ENCODE measurements at regions not wholly inside any gene's neighbourhood (a gene's known extent, or its start where the extent isn't known, plus 50 kb on each side); places are given as distances from the start of the nearest gene placed in this dataset.

GRCh38 chr11:28704801-28705200 is 596.6 kb downstream of the METTL15 start:
- Mint-ChIP-seq H3K4me1 (no peaks in the 10 kb centered on the region), H3K4me3 (no peak overlapping the region), H3K36me3 (ENCODE audit: low read depth) (no peaks in the 10 kb centered on the region), H3K27ac (ENCODE audit: unreplicated experiment) (no peak overlapping the region), H3K27me3 (ENCODE audit: low read depth) (peaks cover 17% of the 10 kb centered on the region), H3K9me3 (no peaks in the 10 kb centered on the region)
- DNase-seq (ENCODE audit: low read depth, low spot score) = no peak
- TF ChIP-seq, protein P1, sequence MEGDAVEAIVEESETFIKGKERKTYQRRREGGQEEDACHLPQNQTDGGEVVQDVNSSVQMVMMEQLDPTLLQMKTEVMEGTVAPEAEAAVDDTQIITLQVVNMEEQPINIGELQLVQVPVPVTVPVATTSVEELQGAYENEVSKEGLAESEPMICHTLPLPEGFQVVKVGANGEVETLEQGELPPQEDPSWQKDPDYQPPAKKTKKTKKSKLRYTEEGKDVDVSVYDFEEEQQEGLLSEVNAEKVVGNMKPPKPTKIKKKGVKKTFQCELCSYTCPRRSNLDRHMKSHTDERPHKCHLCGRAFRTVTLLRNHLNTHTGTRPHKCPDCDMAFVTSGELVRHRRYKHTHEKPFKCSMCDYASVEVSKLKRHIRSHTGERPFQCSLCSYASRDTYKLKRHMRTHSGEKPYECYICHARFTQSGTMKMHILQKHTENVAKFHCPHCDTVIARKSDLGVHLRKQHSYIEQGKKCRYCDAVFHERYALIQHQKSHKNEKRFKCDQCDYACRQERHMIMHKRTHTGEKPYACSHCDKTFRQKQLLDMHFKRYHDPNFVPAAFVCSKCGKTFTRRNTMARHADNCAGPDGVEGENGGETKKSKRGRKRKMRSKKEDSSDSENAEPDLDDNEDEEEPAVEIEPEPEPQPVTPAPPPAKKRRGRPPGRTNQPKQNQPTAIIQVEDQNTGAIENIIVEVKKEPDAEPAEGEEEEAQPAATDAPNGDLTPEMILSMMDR (conservative IDR thresholded peaks at IDR 0.05) = no peak

DNA sequence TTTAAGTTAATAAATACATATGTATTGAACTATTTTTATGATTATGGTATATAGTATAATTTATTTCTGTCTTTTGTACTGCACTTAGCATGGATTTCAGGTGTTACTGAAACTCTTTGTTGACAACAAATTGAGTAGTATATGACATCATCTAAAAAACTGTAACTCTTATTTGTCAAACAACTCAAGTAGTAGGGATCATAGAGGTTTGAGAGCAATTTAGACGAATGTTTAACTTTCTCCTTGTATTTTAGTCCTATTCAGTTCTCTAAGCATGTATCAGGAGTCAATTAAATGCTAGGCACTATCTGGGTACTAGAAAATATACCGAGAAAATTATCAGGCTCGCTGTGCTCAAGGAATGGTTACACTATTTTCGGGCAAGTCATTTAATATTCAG is 595.2 kb downstream of the METTL15 start:
- H3K27me3 Mint-ChIP-seq (ENCODE audit: low read depth) = peaks cover 17% of the 10 kb centered on the region
- H3K9me3 Mint-ChIP-seq = no peaks in the 10 kb centered on the region
- DNase-seq (ENCODE audit: low read depth, low spot score) = no peak
- no peaks in the 10 kb centered on the region for H3K4me1 Mint-ChIP-seq
- H3K36me3 Mint-ChIP-seq (ENCODE audit: low read depth) = no peaks in the 10 kb centered on the region
- H3K4me3 Mint-ChIP-seq = no peak overlapping the region
- TF ChIP-seq, protein P1 (conservative IDR thresholded peaks at IDR 0.05) = no peak
- H3K27ac Mint-ChIP-seq (ENCODE audit: unreplicated experiment) = no peak overlapping the region

- TF ChIP-seq, protein P1 (conservative IDR thresholded peaks at IDR 0.05) = no peak
- Mint-ChIP-seq H3K9me3 (no peaks in the 10 kb centered on the region), H3K27ac (ENCODE audit: unreplicated experiment) (no peak overlapping the region), H3K4me3 (no peak overlapping the region), H3K27me3 (ENCODE audit: low read depth) (peaks cover 18% of the 10 kb centered on the region), H3K4me1 (no peaks in the 10 kb centered on the region), H3K36me3 (ENCODE audit: low read depth) (no peaks in the 10 kb centered on the region)
- no peak for DNase-seq (ENCODE audit: low read depth, low spot score)
Observed at GRCh38 chr11:28702871-28703270, 594.7 kb downstream of the METTL15 start.

- Mint-ChIP-seq H3K36me3 (ENCODE audit: low read depth) (no peaks in the 10 kb centered on the region), H3K9me3 (no peaks in the 10 kb centered on the region), H3K27ac (ENCODE audit: unreplicated experiment) (no peak overlapping the region), H3K27me3 (ENCODE audit: low read depth) (peaks cover 19% of the 10 kb centered on the region), H3K4me3 (no peak overlapping the region), H3K4me1 (no peaks in the 10 kb centered on the region)
- DNase-seq (ENCODE audit: low read depth, low spot score) = no peak
- TF ChIP-seq, protein P1 (conservative IDR thresholded peaks at IDR 0.05) = no peak
Observed at GRCh38 chr11:28702450-28702790, 594.2 kb downstream of the METTL15 start.

DNA sequence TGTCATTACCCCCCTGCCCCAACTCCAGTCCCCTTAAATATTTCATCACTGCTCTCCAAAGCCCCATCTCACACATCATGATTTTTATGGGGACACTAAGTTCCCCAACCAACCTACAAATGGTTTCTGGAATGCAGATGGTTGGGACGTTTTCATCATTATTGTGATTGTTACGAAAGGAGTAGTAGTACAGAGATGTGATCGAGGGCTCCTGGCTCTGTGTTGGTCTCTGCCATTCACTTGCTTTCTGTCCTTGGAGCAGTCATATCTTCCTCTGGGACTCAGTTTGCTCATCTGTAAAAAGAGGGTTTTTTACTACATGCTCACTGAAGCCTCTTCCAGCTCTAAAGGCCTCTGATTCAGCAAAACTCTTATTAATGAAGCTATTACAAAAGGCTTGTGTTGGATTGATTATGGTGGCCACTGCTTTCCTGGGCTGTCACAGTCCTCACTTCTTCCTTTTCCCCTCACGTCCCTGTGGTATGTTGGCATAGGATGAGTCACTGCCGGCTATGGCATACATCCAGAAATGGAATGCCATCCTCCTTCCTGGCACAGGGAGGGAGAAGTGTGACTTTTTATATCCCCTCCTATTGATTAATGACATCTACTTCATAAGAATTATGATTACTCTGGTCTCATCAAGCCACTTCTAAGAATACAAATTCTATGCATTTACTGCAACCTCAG is 593.7 kb downstream of the METTL15 start:
- Mint-ChIP-seq H3K4me1 (no peaks in the 10 kb centered on the region), H3K4me3 (no peak overlapping the region), H3K36me3 (ENCODE audit: low read depth) (no peaks in the 10 kb centered on the region), H3K9me3 (no peaks in the 10 kb centered on the region), H3K27ac (ENCODE audit: unreplicated experiment) (no peak overlapping the region), H3K27me3 (ENCODE audit: low read depth) (peaks cover 19% of the 10 kb centered on the region)
- TF ChIP-seq, protein P1 (conservative IDR thresholded peaks at IDR 0.05) = no peak
- no peak for DNase-seq (ENCODE audit: low read depth, low spot score)
